T-helper 1 cell treated with Interleukin-12 subunit alpha and Interleukin-12 subunit beta and Interleukin-4 antibody, amounts not matched to agents 30 μg/mL and 1 μg/mL, for 36 hours (primary cell): ENCODE measurements at regions not wholly inside any gene's neighbourhood (a gene's known extent, or its start where the extent isn't known, plus 50 kb on each side); places are given as distances from the start of the nearest gene placed in this dataset.
"Not testable (repeated sequence)": the region's sequence is repeated elsewhere in the genome, so short reads cannot be mapped to it uniquely, and the experiment has no call there.

Source experiments
- H3K27ac Mint-ChIP-seq: one replicate; pipeline ENCODE4 v1.8.0; 2021; ENCODE audit warnings: mild to moderate bottlenecking, mixed read lengths
- H3K27me3 Mint-ChIP-seq: one replicate; pipeline ENCODE4 v1.8.0; 2021; ENCODE audit warnings: low read depth, mixed read lengths
- H3K36me3 Mint-ChIP-seq: one replicate; pipeline ENCODE4 v1.8.0; 2021; ENCODE audit warnings: low read depth, mixed read lengths
- H3K4me1 Mint-ChIP-seq: one replicate; pipeline ENCODE4 v1.8.0; 2021; ENCODE audit warnings: low read depth, mixed read lengths
- H3K4me3 Mint-ChIP-seq: one replicate; pipeline ENCODE4 v1.8.0; 2021; ENCODE audit warnings: mild to moderate bottlenecking, moderate library complexity, mixed read lengths
- H3K9me3 Mint-ChIP-seq: one replicate; pipeline ENCODE4 v1.8.0; 2021; ENCODE audit warnings: mixed read lengths

GRCh38 chr14:55861561-55861960 is 256.6 kb upstream of the PELI2 start:
- not testable (repeated sequence) for H3K4me1 Mint-ChIP-seq, H3K4me3 Mint-ChIP-seq, H3K27ac Mint-ChIP-seq
- Mint-ChIP-seq H3K27me3 (peaks cover 22% of the 10 kb centered on the region), H3K9me3 (peaks cover 48% of the 10 kb centered on the region), H3K36me3 (peaks cover 19% of the 10 kb centered on the region)

GRCh38 chr14:55864890-55865655 is 253.1 kb upstream of the PELI2 start:
- no peak overlapping the region for H3K4me3 Mint-ChIP-seq
- H3K36me3 Mint-ChIP-seq, result peaks cover 15% of the 10 kb centered on the region
- no peak overlapping the region for H3K27ac Mint-ChIP-seq
- peaks cover 41% of the 10 kb centered on the region for H3K27me3 Mint-ChIP-seq
- H3K9me3 Mint-ChIP-seq, result peaks cover 27% of the 10 kb centered on the region
- H3K4me1 Mint-ChIP-seq, result peaks cover 14% of the 10 kb centered on the region

- Mint-ChIP-seq H3K4me3 (no peak overlapping the region), H3K27me3 (peaks cover 45% of the 10 kb centered on the region), H3K4me1 (peaks cover 11% of the 10 kb centered on the region), H3K36me3 (peaks cover 8% of the 10 kb centered on the region), H3K27ac (no peak overlapping the region), H3K9me3 (peaks cover 14% of the 10 kb centered on the region)
Measured at GRCh38 chr14:55867311-55867710, 250.9 kb upstream of the PELI2 start.

GRCh38 chr14:55867719-55868118 is 250.5 kb upstream of the PELI2 start:
- Mint-ChIP-seq H3K9me3 (peaks cover 13% of the 10 kb centered on the region), H3K36me3 (peaks cover 7% of the 10 kb centered on the region), H3K27ac (no peak overlapping the region), H3K4me1 (peaks cover 11% of the 10 kb centered on the region), H3K4me3 (no peak overlapping the region), H3K27me3 (peaks cover 45% of the 10 kb centered on the region)

GRCh38 chr14:55869397-55870049 is 248.7 kb upstream of the PELI2 start:
- H3K27ac Mint-ChIP-seq, result no peak overlapping the region
- peaks cover 1% of the 10 kb centered on the region for H3K36me3 Mint-ChIP-seq
- H3K27me3 Mint-ChIP-seq, result peaks cover 42% of the 10 kb centered on the region
- no peak overlapping the region for H3K4me3 Mint-ChIP-seq
- H3K4me1 Mint-ChIP-seq, result peaks cover 10% of the 10 kb centered on the region
- no peaks in the 10 kb centered on the region for H3K9me3 Mint-ChIP-seq

- H3K27ac Mint-ChIP-seq, result no peak overlapping the region
- no peaks in the 10 kb centered on the region for H3K36me3 Mint-ChIP-seq
- H3K9me3 Mint-ChIP-seq, result no peaks in the 10 kb centered on the region
- no peak overlapping the region for H3K4me3 Mint-ChIP-seq
- H3K27me3 Mint-ChIP-seq, result peaks cover 40% of the 10 kb centered on the region
- no peaks in the 10 kb centered on the region for H3K4me1 Mint-ChIP-seq
Measured at GRCh38 chr14:55873169-55873568, 245.0 kb upstream of the PELI2 start.

- Mint-ChIP-seq H3K27me3 (peaks cover 32% of the 10 kb centered on the region), H3K4me3 (no peak overlapping the region), H3K36me3 (no peaks in the 10 kb centered on the region), H3K27ac (no peak overlapping the region), H3K4me1 (no peaks in the 10 kb centered on the region), H3K9me3 (no peaks in the 10 kb centered on the region)
Measured at GRCh38 chr14:55874785-55875184, 243.4 kb upstream of the PELI2 start.

GRCh38 chr14:55877942-55878341 is 240.3 kb upstream of the PELI2 start:
- Mint-ChIP-seq H3K27ac (no peak overlapping the region), H3K4me3 (no peak overlapping the region), H3K27me3 (peaks cover 38% of the 10 kb centered on the region), H3K36me3 (no peaks in the 10 kb centered on the region), H3K4me1 (no peaks in the 10 kb centered on the region), H3K9me3 (no peaks in the 10 kb centered on the region)

- H3K27me3 Mint-ChIP-seq, result peaks cover 45% of the 10 kb centered on the region
- H3K4me1 Mint-ChIP-seq, result no peaks in the 10 kb centered on the region
- no peaks in the 10 kb centered on the region for H3K9me3 Mint-ChIP-seq
- no peak overlapping the region for H3K4me3 Mint-ChIP-seq
- H3K27ac Mint-ChIP-seq, result no peak overlapping the region
- no peaks in the 10 kb centered on the region for H3K36me3 Mint-ChIP-seq
Measured at GRCh38 chr14:55881577-55882241, 236.5 kb upstream of the PELI2 start.

GRCh38 chr14:55884819-55885218 is 233.4 kb upstream of the PELI2 start:
- no peak overlapping the region for H3K27ac Mint-ChIP-seq
- no peaks in the 10 kb centered on the region for H3K36me3 Mint-ChIP-seq
- no peaks in the 10 kb centered on the region for H3K4me1 Mint-ChIP-seq
- peaks cover 41% of the 10 kb centered on the region for H3K27me3 Mint-ChIP-seq
- H3K9me3 Mint-ChIP-seq, result no peaks in the 10 kb centered on the region
- no peak overlapping the region for H3K4me3 Mint-ChIP-seq

GRCh38 chr14:55889124-55889523 is 229.1 kb upstream of the PELI2 start:
- Mint-ChIP-seq H3K4me1 (no peaks in the 10 kb centered on the region), H3K9me3 (no peaks in the 10 kb centered on the region), H3K27me3 (peaks cover 42% of the 10 kb centered on the region), H3K4me3 (no peak overlapping the region), H3K27ac (no peak overlapping the region), H3K36me3 (no peaks in the 10 kb centered on the region)

- Mint-ChIP-seq H3K9me3 (no peaks in the 10 kb centered on the region), H3K27ac (no peak overlapping the region), H3K4me3 (no peak overlapping the region), H3K36me3 (no peaks in the 10 kb centered on the region), H3K27me3 (peaks cover 24% of the 10 kb centered on the region), H3K4me1 (no peaks in the 10 kb centered on the region)
Measured at GRCh38 chr14:55891692-55892091, 226.5 kb upstream of the PELI2 start.

GRCh38 chr14:55892906-55893305 is 225.3 kb upstream of the PELI2 start:
- Mint-ChIP-seq H3K36me3 (no peaks in the 10 kb centered on the region), H3K4me1 (no peaks in the 10 kb centered on the region), H3K9me3 (no peaks in the 10 kb centered on the region), H3K4me3 (no peak overlapping the region), H3K27me3 (peaks cover 21% of the 10 kb centered on the region), H3K27ac (no peak overlapping the region)

GRCh38 chr14:55893705-55894104 is 224.5 kb upstream of the PELI2 start:
- Mint-ChIP-seq H3K9me3 (no peaks in the 10 kb centered on the region), H3K36me3 (no peaks in the 10 kb centered on the region), H3K27ac (no peak overlapping the region), H3K4me1 (no peaks in the 10 kb centered on the region), H3K27me3 (peaks cover 21% of the 10 kb centered on the region), H3K4me3 (no peak overlapping the region)

GRCh38 chr14:55897031-55897430 is 221.2 kb upstream of the PELI2 start:
- Mint-ChIP-seq H3K27me3 (peaks cover 5% of the 10 kb centered on the region), H3K4me3 (no peak overlapping the region), H3K9me3 (no peaks in the 10 kb centered on the region), H3K36me3 (no peaks in the 10 kb centered on the region), H3K4me1 (no peaks in the 10 kb centered on the region), H3K27ac (no peak overlapping the region)
